ENCODE measurements at regions not wholly inside any gene's neighbourhood (a gene's known extent, or its start where the extent isn't known, plus 50 kb on each side); places are given as distances from the start of the nearest gene placed in this dataset.

DNA sequence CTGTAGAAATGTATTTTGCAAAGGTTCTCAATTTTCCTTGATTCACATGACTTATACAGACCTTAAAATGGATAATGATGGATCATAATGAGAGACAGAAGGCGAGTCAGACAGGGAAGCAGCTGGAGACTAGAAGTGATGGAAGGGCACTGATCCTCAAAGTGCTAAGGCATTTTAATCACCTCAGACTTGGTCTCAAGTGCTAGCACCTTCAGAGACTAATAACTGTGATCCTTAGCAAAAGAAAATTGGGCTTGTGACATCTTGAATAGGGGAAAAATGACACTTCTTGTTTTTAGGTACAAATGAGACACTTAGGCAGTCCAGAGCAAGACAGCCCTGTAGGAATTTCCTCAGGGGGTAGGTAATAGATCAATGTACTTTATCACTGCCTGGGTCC is 1011.7 kb downstream of the SQOR start:
- DNase-seq (ENCODE audit: low read depth): no peak

DNA sequence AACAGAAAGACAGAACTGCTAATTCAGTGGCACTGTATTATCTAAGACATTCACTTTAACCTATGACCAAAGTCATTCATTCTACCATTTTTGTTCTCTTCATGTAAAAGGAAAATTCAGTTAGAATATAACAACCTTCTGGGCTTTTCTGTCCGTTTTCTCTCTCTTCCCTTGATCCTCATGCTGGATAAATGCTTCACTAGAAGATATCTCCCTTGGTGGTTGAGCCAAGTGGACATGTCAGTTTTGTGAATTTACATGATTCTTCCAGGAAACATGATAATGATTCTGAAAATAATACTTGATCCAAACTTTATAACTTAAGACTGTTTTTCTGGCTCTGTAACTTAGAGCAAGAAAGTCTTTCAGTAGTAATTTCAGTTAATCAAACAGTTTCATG is 1012.2 kb downstream of the SQOR start:
- no peak for DNase-seq (ENCODE audit: low read depth)

DNA sequence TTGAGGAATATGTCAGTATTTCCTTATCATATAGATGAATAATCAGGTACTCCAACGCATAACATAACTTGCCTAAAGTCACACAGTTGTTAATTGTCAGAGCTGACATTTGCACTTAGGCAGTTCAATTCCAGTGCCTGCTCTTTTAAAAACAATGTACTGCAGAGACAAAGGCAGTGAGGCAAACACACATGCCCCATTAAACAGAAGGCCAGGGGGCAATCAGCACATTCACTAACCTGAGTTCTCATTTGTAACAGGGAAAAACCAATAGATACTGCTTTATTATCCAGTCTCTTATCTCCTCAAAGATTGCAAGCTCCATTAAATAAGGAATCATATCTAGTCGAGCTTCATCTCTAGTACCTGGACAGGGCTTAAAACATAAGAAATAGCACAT is 1017.4 kb downstream of the SQOR start:
- no peak for DNase-seq (ENCODE audit: low read depth)

DNA sequence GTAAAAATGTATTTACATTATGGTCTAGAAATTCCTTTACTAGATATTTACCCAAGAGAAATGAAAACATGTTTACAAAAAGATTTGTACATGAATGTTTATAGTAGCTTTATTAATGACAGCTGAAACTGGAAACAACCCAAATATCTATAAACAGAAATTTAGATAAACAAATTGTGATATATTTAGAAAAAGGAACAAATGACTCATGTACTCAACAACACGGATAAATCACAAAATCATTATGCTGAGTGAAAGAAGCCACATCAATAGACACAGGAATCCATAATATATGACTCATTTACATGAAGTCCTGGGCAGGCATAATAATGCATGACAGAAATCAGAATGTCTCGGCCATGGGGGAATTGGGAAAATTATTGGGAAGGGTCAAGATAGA is 1020.2 kb downstream of the SQOR start:
- no peak for DNase-seq (ENCODE audit: low read depth)

DNA sequence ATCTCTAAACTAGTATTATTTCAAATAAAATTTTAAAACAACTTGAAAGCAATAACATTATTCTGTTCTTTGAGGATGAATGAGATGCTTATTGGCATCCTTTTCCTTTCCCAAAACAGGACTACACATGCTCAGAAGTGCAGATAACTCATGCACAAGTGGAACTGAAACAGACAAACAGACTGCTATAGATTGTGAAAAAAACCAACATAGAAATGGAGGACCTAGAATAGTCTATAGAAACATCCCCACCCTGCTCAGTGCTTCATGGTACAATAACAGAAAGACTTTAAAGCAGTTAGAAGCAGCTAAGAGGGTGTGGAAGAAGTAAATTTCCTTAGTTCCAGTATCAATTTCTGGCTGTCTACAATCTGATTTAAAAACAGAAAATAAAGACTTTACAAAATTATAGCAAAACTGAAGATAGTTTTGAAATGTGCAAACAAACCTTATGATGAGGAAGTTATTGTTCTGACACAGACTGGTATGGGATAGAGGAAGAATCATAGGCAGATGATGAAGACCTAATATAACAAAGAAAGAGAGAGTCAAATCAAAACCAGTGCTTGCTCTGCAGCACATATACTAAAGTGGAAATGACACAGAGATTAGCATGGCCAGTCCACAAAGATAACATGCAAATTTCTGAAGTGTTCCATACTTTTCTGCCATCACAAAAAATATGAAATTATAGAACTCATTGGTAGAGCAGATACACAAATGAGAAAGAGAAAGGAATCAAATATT is 1025.4 kb downstream of the SQOR start:
- DNase-seq (ENCODE audit: low read depth): no peak

DNA sequence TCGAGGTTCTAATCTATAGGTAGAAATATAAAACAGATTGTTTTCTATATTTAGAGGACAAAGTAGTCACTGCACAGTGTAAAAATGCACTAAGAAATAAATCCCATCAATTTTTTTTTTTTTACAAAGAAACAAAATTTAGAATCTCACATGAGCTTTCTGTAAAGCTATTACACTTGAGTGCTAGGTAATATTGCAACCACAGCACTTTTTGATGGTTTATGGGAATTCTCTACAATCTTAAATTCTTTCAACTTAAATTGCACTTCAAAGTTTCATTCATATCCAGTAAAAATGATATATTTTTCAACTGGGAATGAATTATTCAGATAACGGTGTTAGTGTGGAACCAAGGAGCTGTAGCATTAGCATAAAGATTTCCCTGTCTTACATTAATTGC is 1035.4 kb downstream of the SQOR start:
- DNase-seq (ENCODE audit: low read depth): no peak

DNA sequence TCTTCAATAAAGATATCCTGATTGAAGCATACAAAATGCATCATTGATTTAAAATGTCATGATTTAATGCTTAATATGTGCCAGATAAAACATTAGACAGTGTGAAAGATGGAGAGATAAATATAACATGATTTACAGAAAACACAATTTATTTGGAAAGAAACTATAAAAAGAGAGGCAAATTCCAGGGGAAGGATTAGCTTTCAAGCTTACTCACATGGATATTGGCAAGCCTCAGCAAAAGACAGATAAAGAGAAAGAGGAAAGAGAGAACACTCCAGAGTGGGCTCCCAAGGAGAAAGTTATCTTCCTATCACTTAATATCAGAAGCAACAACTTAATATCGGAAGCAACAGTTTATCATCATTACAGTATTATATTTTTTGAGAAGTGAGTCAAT is 1036.5 kb downstream of the SQOR start:
- DNase-seq (ENCODE audit: low read depth): no peak

DNA sequence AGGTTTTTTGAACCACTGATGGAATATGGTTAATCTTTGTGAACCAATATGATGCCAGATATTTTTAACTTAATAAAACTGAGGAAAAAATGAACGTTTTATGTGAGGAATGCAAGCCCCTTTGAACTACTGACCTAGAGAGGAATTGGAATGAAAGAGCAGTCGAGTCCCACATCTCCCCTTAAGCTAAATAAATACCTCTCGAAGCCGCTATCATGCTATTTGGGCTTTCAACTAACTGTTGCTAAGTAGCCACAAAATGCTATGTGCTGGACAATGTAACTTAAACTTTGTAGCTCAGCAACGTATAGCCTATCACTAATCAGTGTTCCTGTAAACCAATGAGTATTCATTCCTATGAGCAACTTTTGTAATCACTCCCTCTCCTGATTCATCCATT is 1037.2 kb downstream of the SQOR start:
- DNase-seq (ENCODE audit: low read depth): no peak

DNA sequence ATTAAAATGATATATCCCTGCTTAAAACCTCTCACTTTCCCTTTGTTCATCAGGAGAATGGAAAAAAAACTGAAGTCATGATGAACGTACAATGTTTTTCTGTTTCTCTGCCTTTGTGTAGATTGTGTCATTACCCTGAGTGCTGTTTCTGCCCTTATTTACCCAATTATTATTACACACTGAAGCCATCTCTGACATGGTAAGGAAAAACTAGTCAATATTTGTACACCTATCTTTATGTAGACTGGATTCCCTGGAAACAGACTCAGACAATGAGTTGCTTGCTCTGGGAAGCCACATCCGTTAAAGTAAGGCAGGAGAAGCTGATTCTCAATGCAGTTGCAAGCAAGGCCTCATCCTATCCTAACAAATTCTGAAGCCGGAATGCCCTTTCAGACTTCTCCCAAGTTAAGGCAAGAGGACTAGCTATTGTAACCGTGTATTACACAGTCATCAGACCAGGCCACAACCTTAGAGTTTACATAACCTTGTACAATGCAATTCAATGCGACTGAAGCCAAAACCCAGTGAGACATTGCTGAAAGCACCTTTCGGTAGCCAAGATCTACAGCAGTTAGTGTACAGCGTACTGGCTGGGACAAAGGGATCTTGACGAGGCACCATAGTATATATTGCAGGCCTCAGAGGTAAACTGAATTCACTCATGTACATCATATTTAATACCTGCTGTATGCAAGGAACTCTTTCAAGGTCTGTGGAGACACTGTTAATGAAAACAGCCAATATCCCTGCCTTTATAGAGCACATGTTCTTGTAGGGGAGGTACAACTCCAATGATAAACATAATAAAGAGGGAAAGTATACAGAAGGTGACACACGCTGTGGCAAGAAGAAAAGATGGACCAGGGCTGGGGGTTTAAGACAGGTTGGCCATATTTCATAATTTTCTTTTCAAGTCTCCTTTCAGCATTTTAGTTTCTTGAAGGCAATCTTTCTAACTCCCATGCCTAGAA is 1040.8 kb upstream of the SEMA6D start:
- DNase-seq (ENCODE audit: low read depth): peak; percentile 2

DNA sequence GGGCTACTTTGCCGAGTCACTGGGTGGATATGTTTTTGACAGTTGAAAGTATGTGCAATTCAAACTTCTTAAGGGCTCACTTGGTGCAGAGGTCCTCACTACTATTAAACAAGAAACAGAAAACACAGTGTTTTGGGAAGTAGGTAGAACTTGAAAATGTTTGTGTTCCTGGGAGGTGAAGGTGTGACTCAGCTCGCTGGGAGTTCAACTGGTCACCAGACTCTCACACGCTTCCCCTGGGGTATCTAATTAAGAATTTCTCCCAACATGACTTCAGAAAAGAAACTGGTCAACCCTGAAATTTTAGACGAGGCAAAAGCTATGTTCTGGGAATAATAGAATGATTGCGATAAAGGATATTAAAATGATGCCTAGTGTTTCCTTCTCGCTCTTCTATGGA is 1039.8 kb upstream of the SEMA6D start:
- peak; percentile 34 for DNase-seq (ENCODE audit: low read depth)

DNA sequence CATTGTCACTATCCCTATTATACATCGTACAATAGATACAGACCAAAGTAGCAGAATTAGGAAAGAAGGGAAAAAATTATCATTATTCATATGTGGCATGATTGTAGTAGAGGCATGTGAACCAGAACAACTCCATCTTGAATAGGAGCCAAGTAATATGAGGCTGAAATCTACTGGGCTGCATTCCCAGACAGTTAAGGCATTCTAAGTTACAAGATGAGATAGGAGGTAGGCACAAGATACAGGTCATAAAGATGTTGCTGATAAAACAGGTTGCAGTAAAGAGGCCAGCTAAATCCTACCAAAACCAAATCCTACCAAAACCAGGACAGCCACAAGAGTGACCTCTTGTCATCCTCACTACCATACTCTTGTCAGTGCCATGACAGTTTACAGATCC is 1035.4 kb upstream of the SEMA6D start:
- peak; percentile 1 for DNase-seq (ENCODE audit: low read depth)

DNA sequence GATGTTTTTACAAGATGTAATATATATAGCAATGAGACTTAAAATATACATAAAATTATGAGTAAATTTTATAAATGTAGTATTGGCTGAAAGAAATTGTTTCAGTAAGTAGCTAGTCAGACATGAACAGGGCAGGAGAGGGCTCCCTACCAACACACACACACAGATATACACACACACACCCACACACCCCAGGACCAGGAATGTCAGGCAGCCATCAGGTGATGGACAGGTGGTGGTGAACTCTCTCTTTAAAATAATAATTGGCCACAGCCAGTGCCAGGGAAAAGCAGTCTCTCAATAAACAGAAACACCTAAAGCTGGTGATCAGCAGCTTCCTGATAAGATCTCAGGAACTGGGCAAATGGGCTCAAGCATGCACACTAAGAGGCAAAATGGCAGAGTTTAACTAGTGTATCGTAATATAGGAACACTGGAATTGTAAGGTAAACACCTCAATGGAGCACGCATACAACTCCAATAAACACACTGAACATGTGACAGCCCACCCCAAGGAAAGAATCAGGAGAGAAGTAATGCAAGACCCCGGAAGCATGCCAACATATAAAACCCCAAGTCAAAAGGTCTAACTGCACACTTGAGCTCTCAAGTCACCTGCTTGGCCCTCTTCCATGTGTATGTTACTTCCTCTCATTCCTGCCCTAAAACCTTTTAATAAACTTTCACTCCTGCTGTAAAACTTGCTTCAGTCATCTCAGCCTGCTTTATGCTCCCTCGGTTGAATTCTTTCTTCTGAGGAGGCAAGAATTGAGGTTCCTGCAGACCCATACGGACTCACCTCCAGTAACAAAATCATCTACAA is 1034.1 kb upstream of the SEMA6D start:
- no peak for DNase-seq (ENCODE audit: low read depth)

DNA sequence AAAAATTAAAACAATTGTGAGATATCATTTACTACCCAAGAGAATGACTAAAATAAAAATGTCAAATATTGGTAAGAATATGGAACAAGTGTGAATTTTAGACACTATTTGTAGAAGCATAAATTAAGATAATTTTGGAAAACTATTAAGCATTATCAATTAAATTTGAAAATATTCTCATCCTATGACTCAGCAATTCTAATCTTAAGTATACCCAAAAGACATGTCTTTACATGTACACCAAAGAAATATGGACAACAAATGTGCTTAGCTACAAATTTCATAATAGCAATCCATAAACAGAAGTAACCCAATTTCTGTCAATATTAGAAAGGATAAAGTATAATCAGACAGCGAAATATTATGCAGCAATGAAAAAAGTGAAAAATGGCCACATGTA is 1032.2 kb upstream of the SEMA6D start:
- DNase-seq (ENCODE audit: low read depth): no peak

DNA sequence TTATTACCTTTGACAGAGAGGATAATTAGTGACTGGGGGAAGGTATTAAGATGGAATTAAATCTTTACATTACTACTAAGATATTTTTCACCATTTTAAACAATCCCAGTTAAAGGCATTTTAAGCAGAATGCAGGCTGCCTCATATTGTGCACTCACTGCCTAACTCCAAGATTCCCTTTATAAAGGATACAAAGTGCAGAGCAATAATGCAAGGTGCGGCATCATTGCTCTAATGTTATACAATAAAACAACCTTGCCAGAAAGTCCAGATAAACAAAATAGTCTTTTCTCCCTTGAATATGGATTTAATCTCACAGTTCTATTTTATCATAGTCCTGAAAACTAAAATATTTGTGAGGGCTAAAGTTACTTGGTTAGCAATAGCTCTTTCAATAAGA is 1031.6 kb upstream of the SEMA6D start:
- no peak for DNase-seq (ENCODE audit: low read depth)

DNA sequence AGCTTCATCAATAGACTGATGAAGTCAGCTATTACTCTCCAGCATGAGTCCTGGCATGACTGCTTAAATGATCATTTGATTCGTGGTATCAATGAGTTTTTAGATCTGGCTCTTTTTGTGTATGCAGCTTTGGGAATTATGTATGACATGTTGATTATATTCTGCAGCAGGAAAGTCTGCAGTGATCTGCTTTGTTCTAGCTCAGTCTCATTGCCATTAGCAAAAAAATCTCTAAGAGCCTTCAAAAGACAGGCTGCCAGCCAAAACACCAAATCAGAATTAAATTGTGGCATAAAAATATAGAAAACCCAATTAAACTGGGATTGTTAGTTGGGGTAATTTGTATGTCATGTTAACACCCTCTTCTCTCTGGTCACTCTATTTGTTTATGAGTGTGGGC is 1021.0 kb upstream of the SEMA6D start:
- no peak for DNase-seq (ENCODE audit: low read depth)

DNA sequence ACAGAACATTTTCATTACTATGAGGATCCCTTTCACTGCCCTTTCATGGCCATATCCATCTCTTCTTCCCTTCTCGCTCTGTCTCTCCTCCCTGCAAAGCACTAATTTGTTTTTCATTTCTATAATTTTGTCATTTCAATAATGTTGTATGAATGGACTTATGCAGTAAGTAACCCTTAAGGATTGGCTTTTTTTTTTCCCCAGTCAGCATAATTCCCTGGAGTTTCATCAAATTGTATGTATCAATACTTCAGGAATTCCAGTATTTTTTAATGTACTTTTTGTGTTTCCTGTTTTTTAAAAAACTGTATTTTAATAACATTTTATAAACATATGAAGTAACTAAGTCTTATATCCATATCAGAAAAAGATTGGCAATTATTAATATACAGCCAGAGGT is 1016.0 kb upstream of the SEMA6D start:
- no peak for DNase-seq (ENCODE audit: low read depth)

DNA sequence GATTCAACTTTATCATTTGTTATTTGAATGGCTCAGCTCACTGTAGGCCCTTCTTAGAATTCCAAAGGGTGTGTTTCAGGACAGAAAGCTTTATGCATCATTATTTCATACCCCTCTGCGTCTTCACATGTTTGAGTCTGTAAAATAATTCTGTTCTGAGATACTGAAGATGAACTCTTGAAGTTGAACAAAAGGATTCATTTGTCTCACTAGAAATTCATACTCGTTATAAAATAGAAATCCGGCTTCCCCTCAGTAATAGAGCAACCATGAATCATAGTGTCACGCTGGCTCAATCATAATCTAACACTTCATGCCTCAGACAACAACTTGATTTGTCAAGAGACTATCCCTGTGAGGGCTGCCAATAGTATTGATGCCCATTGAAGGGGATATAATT is 1015.4 kb upstream of the SEMA6D start:
- no peak for DNase-seq (ENCODE audit: low read depth)

DNA sequence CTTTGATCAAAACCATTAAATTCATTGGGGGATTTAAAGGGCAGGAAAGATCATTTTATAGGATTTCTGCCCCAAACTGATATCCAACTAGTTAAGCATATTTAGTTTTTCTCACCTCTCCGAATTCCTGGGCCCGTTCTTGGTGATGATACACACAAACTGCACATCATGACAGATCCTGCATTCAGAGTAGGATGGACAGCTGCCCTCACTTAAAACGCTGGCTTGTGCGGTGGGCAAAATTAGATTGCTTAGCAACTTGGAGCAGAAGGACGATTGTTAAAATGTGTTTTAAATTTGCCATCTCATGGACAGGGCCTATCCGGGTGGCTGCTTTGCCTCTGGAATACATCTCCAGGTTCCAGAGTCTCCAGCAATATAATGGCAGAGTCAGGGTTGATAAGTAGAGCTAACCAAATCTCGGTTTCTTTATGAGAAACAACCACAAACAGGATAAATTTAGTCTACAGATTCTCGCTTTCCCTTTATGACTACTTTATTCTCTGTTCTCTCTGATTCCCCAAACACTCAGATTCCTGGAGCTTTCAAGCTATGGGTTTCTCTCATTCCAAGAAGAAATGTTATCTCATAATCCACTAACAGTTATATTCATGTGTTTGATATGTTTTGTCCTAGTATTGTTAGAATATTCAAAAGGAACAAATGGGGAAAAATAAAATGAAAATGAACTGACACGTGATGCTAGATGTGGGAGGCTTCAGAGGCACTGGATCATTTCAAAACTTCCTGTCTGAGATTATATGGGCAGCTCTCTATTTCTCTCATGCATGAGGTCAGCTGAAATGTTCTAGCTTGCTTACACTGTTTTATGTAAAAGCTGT is 1014.1 kb upstream of the SEMA6D start:
- no peak for DNase-seq (ENCODE audit: low read depth)

DNA sequence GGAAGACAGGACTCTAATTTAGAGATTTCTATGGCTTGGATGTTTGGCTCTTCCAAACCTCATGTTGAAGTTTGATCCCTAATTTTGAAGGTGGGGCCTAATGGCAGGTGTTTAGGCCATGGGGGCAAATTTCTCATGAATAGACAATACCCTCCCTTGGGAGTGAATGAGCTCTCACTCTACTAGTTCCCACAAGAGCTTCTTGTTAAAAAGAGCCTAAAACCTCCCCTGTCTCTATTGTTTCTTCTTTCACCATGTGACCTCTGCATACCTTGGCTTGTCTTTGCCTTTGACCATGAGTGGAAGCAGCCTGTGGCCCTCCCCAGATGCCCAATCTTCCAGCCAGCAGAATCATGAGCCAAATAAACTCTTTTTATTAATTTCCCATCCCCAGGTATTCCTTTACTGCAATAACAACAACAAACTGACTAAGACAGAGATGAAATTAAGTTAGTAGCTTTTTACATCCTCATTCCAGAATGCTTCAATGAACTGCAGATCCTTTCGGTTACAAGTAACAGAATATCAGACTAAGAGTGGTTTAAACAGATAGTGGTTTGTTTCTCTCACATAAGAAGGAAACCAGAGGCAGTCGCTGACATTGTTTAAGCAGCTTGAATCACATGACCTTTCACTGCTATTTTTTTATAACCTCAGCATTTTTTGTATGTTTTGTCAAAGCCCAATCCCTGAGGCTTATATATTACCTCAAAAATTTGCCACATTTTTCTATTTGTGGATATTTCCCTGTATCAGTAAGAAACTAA is 1013.3 kb upstream of the SEMA6D start:
- DNase-seq (ENCODE audit: low read depth): no peak

DNA sequence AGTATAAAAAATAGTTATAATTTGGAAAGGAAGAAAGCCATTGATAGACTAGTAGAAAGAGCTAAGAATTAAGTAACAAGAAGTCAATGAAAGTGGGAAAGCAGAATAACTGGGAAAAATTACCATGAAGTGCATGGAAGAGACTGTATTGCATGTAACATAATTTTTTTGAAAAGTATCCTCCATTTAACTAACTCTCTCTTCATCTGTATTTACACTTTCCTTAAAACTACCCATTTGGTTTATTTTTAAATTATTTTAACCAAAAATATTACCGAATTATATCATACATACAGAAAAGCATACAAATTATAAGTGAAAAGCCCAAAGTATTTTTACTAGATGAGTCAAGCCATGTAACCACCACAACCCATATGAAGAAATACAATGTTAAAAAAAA is 1009.9 kb upstream of the SEMA6D start:
- no peak for DNase-seq (ENCODE audit: low read depth)

DNA sequence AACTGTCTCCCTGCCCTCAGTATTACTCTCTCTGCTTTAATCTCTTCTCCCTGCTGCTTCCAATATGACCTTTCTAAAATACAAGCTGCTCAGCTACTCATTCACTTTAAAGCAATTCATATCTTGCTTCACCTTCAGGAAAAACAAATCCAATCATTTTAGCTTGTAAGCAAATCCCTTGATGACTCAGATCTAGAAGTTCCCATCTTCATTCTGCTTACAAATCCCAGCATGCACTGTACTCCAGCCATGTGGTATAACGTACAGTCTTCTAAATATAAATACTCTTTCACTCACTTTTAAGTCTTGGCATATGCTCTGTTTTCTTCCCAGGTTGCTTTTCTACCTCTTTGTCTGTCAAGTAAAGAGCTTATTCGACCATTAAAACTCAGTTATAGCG is 1009.1 kb upstream of the SEMA6D start:
- no peak for DNase-seq (ENCODE audit: low read depth)

All from Daoy (cell line).